DMS153 treated with DMSO at 0.1 percent for 48 hours (cell line): ENCODE measurements at regions not wholly inside any gene's neighbourhood (a gene's known extent, or its start where the extent isn't known, plus 50 kb on each side); places are given as distances from the start of the nearest gene placed in this dataset.

ENCODE experiments used
- DNase-seq: peaks from one replicate; lab custom pipeline; 2025; ENCODE audit not compliant: unreplicated experiment; lab: John Stamatoyannopoulos, UW

DNA sequence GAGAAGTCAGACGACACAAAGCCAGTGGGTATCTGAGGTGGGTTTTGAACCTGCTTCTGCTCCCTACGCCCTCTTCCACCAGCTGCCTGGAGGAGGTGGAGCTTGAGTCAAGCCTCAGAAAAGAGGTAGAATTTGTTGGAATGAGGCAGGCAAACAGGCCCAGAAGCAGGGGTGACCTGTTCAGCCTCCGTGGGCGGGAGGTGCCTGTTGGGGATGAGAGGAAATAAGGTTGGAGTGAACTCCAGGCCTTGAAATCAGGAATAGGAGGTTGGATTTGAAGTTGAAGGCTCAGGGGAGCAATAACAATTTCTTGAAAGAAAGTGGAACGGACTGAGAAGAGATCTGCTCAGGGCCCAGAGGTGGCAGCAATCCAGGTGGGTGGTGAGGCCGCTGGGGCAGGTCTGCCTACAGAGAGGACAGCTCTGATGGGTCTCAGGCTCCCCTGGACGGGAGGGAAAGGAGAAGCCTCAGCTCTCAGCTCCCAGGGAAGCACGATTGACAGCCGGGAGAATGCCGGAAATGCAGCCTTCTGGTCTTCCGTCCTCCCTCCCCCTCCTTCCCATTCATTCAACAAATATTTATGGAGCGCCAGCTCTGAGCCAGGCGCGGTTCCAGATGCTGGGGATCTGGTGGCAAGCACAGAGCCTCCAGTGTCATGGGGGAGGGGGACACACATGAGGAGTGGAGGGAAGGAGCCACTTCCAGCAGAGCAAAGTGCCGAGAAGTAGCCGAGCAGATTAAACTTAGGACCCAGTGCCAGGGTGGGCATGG, 61.9 kb upstream of the CIBAR2 start:
- DNase-seq = peak; percentile 58

GRCh38 chr16:85174871-85175723, 62.8 kb upstream of the CIBAR2 start:
- DNase-seq = no peak

- DNase-seq = no peak
Observed at GRCh38 chr16:85175724-85176233, 63.5 kb upstream of the CIBAR2 start.

DNA sequence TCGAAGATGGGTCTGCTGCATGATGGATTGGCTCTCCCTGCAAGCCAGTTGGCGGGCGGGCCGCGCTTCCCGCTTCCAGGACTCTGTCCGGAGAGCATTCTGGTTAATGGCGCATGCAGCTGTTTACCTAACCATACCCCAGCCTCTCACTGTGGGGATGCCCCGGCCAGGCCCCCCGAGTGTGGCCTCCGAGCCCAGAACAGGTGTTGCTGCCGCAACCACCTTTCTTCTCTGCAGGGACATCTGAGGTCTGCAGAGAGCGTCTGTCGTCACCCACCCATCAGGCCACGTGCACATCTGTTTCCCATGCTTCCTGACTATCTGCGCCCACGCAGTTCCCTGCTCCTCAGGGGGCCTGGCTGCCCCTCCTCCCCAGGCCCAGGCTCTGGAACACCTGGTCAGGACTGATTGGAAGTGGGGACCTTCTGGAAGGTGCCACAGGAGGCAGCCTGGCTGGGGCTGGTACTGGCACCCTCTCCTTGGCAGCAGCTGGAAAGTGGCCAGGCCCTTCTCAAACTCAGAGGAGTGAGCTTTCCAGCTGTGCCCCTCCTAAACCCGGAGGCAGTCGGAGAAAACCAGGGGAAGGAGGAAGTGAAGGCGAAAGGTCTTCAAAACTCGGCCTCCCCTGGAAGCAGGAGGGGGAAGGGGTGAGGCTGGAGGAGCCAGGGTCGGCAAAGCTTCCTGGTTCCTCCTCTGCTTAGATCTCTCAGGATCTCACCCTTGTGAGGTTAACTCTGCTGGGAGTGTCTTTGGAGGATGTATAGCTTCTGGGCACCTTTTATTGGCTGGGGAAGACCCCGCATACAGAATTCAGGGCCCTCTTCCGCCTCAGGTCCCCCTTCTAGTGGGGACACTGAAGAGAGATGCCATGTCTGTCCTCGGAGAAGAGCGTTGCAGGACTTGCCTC, 64.5 kb upstream of the CIBAR2 start:
- DNase-seq = no peak

DNA sequence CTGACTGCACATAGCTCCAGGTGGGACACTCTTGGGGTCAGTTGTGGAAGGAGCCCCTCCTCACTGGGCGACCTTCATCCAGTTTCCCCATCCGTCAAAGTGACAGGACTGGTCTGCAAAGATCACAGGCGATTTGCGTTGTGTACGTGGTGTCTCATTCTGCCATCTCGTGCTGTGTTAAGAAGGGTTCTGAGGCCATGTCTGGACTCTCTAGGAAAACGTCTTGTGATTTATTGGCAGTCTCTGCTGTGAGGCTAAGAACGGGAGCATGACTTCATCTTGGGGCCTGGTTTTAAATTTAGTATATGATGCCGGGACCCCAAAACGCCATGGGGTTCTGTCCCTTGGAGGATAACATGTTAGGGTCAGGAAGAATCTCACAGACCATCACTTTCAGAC, 65.2 kb upstream of the CIBAR2 start:
- no peak for DNase-seq

DNA sequence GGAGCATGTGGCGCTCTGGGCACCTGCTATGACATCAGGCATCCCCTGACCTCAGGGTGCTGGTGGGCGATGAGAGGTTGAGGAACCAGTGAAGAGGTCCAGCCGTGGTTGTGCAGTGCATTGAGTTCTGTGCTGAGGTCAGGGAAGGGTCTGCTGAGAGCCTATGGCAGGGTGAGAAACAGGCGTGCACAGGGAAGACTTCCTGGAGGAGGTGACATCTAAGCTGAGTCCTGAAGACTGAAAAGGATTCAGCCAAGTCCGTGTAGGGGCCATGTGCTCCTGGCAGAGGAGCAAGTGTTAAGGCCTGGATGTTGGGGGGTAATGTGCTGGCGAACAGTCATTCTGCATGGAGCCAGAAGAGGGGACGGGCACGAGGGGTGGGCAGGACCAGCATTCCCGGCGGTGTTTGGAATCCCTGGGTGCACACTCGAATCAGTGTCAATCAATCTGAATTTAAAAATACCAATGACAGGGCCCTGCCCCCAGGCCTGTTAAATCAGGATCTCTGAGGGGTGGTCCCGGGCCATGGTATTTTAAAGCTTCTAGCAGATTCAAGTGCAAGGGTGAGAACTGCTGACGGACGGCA, 65.8 kb upstream of the CIBAR2 start:
- no peak for DNase-seq

- DNase-seq = no peak
Observed at GRCh38 chr16:85178596-85178995, 66.3 kb upstream of the CIBAR2 start.

- no peak for DNase-seq
Observed at GRCh38 chr16:85179344-85180046, 67.2 kb upstream of the CIBAR2 start.

GRCh38 chr16:85180047-85180826, 68.0 kb upstream of the CIBAR2 start:
- DNase-seq = no peak

DNA sequence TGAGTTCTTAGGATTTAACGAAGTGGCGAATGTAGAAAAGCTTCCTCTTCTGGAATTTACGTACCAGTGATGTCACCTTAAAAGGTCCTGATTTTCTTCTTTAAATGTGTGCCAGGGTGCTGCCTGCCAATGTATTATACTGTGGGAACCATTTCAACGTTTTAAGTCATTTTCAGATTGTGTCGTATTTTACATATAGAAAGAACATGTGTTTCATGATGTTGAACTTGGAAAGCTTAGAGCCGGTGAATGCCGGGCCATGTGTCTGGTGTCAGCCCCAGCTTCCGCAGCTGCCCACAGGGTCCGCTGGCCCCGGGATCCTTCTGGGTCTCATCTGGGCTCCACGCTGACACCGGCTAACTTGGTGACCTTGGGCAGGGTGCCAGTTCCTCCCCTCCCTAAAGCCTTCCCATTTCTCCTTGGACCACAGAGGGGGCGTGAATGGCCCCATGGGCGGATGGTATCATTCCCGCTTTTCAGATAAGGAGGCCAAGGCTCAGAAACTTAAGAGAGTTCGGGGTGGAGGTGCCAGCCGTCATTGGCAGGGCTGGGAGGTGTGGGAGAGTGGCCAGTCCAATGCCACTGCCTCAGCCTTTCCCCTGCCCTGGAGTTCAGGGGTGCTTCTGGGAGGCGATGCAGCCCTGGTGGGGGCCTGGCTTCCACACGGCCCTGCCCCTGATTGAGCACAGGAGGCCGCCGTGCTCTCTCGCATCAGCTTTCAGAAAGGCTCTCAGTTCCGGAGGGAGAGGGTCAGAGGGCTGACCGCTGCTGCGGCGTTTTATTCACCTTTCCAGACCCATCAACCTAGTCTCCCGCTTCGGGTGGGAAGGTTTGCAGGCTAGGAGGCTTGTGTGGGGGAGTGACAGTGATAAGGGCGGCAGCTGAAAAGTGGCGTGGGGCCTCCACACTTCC, 68.8 kb upstream of the CIBAR2 start:
- DNase-seq = no peak

DNA sequence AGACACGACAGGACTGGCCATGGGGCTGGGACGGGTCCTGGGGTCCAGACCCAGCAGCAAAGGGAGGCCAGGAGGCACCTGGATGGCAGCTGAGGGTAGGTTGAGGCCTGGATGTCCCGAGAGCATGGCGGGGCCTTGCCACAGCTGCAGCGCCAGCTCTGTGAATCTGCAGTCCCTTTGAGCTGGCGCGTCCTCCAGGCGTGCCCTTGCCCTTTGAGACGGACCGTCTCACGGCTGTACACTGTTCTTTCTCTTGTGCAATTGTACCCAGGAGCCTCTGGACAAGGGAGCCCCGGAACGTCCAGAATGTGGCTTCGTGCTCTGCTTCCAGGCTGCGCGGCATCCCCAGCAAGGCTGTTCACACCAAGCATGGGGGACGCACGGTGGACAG, 69.5 kb upstream of the CIBAR2 start:
- no peak for DNase-seq

- no peak for DNase-seq
Observed at GRCh38 chr16:85182286-85182685, 70.0 kb upstream of the CIBAR2 start.

GRCh38 chr16:85182774-85183173, 70.5 kb upstream of the CIBAR2 start:
- no peak for DNase-seq

GRCh38 chr16:85183564-85183963, 71.3 kb upstream of the CIBAR2 start:
- DNase-seq = no peak

- DNase-seq = no peak
Observed at GRCh38 chr16:85184404-85184803, 72.1 kb upstream of the CIBAR2 start.

DNA sequence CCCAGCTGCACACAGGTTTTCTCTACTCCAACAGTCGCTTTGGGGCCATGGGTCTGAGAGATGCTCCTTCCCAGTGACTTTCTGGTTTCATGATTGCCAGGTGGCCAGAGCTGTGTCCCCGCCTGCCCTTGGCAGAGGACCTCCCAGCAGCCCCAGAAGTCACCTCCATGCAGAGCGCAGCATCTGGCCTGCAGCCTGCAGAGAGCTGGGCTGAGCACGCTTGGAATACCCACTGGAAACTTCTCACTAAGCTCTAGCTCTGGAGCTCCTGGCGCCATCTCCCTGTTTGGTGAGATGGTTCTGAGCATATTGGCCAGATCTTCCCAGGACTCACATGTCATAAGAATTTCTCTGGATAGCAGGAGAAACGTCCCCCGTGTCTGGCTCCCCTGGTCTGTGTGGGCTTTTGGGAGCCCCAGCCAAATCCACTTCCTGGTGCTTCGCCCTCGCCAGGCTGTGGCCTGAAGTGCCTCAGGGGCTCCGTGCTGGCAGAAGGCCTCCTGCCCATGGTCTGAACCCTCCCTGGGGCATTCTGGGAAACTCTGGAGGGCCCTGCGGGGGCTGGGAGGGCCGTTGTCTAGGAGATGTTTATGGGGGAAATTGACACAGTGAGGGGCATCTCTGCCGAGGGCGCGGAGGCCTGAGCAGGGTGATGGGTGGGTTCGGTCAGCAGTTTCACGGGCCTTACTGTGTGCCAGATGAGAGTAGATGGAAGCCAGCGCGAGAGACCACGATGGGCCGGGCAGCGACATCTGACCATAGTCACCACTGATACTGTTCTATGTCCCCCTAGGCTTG, 73.2 kb upstream of the CIBAR2 start:
- no peak for DNase-seq

DNA sequence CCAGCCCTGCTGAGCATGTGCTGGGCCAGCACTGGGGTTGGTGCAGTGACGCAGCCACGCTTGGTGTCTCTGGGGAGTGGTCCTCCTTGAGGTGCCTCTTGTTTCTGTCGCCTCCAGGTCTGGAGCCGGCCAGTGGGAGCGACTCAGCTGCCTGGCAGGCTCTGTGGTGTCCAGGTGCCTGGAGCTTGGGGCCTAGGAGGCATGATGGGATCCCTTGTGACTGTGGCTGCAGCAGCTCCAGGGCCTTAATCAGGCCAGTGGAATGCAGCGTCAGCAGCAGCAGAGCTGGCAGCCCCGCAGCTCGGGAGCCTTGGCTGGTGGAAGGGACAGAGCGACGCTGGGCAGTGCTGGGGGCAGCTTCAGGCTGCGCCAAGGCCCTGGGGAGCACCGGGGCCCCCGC, 74.7 kb upstream of the CIBAR2 start:
- DNase-seq = no peak

DNA sequence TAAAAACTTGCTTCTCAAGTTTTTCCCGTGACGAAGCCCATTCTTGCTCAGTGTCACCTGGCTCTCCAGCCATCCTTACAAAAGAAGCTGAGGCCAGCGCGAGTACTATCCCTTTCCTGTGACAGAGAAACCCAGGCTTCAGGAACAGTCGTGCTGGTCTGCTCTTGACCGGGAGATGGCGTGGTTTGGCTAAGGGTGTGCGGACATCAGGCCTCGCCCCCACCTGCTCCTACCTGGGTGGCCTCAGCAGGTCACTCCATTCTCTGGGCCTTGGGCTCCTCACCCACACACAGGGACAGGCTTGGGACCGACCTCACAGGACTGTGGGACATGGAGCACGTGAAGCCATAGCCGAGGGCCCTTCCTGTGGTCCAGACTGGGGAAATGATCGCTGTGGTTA, 75.2 kb upstream of the CIBAR2 start:
- DNase-seq = no peak
